K562 (cell line): ENCODE measurements at regions not wholly inside any gene's neighbourhood (a gene's known extent, or its start where the extent isn't known, plus 50 kb on each side); places are given as distances from the start of the nearest gene placed in this dataset.

ENCODE experiments used
- ATAC-seq: fragments of 200-7000 bp; cut with Tn5 transposase; 3 replicates; pipeline ENCODE4 v1.9.1; 2020; ENCODE audit warnings: moderate library complexity
- BruUV-seq: library from RNA; stranded (reverse); fragments of 400-500 nt; replicated peaks from 2 replicates; lab custom pipeline; 2021; lab: Mats Ljungman, UMichigan
- CTCF ChIA-PET: fragments of 300-600 bp; formaldehyde crosslinking; extraction: SDS; loops from one replicate; lab custom pipeline; 2021; ENCODE audit warnings: low intra/inter-chr PET ratio; lab: Yijun Ruan, JAX
- POLR2A ChIA-PET: fragments of 300-600, 350-650 bp; sonication (Branson Sonifier 250); formaldehyde crosslinking; extraction: SDS; loops from one replicate; lab custom pipeline; 2021; ENCODE audit warnings: antibody characterized with exemption, inconsistent platforms; lab: Yijun Ruan, JAX
- DNase-seq, 4 experiments: peaks; one replicate each; pipeline versions ENCODE4 v3.0.0 to v3.0.0-alpha.2; 2011 to 2018; ENCODE audit warnings: low spot score in 3 of 4, mixed read lengths in 3 of 4; ENCODE audit errors: extremely low read depth in 1 of 4
- FAIRE-seq: peaks from 2 replicates; lab custom pipeline; 2011; peaks lifted over from hg19 to GRCh38; lab: Jason Lieb, UNC
- H2AFZ ChIP-seq: 2 replicates; pipeline ENCODE4 v1.6.0; 2011; ENCODE audit warnings: low read depth, low read length, control low read depth, inconsistent platforms
- H3K27ac ChIP-seq: fragments of 200-600 bp; 3 replicates; pipeline ENCODE4 v1.8.0; 2011; ENCODE audit warnings: low read depth, mild to moderate bottlenecking, control low read depth, inconsistent platforms, low read length, moderate library complexity, mixed read lengths; ENCODE audit errors: extremely low read depth
- H3K27me3 ChIP-seq, 2 experiments: fragments of 300-600 bp in 1 of 2; 2 replicates in 1 of 2; 3 replicates in 1 of 2; pipeline versions ENCODE4 v1.6.0 to v1.8.0; 2011; ENCODE audit warnings: inconsistent platforms in 2 of 2, low read length in 2 of 2, mild to moderate bottlenecking in 1 of 2, mixed read lengths in 1 of 2, moderate library complexity in 1 of 2; ENCODE audit not compliant: control insufficient read depth in 2 of 2, insufficient read depth in 2 of 2
- H3K36me3 ChIP-seq: fragments of 300-600 bp; 3 replicates; pipeline ENCODE4 v1.8.0; 2011; ENCODE audit warnings: mild to moderate bottlenecking, low read length, inconsistent platforms; ENCODE audit not compliant: control insufficient read depth, insufficient read depth
- H3K4me1 ChIP-seq, 2 experiments: fragments of 200-600 bp in 1 of 2; replicated peaks in 1 of 2; 2 replicates in 1 of 2; 3 replicates in 1 of 2; pipeline versions ENCODE4 v1.5.1 to v1.8.0; 2011; ENCODE audit warnings: inconsistent platforms in 2 of 2, low read length in 2 of 2, mild to moderate bottlenecking in 1 of 2, mixed read lengths in 1 of 2, moderate library complexity in 1 of 2; ENCODE audit not compliant: control insufficient read depth in 2 of 2, insufficient read depth in 2 of 2
- H3K4me2 ChIP-seq: 2 replicates; pipeline ENCODE4 v1.6.1; 2011; ENCODE audit warnings: low read length, control low read depth, inconsistent platforms, mixed read lengths; ENCODE audit not compliant: insufficient read depth
- H3K4me3 ChIP-seq: fragments of 200-600 bp; sonication (generic), shearing (Covaris generic); 2 replicates; pipeline ENCODE4 v1.5.1; 2016; ENCODE audit warnings: control low read depth, inconsistent platforms
- H3K79me2 ChIP-seq: fragments of 200-600 bp; 3 replicates; pipeline ENCODE4 v1.8.0; 2011; ENCODE audit warnings: low read length, inconsistent platforms; ENCODE audit not compliant: control insufficient read depth, insufficient read depth
- H3K9ac ChIP-seq, 2 experiments: 2 replicates each; pipeline versions ENCODE4 v1.6.0 to v1.6.1; 2011; ENCODE audit warnings: low read depth in 2 of 2, low read length in 2 of 2, control low read depth in 1 of 2, inconsistent platforms in 1 of 2, mild to moderate bottlenecking in 1 of 2, mixed read lengths in 1 of 2; ENCODE audit not compliant: insufficient read depth in 1 of 2
- H3K9me1 ChIP-seq: one replicate; pipeline ENCODE4 v1.6.0; 2011; ENCODE audit warnings: inconsistent platforms, mild to moderate bottlenecking, low read length, moderate library complexity; ENCODE audit not compliant: control insufficient read depth, insufficient read depth
- H3K9me3 ChIP-seq: replicated peaks from 2 replicates; pipeline ENCODE4 v1.5.1; 2011; ENCODE audit warnings: low read depth, low read length, inconsistent platforms; ENCODE audit not compliant: control insufficient read depth, insufficient read depth
- H4K20me1 ChIP-seq: replicated peaks from 2 replicates; pipeline ENCODE4 v1.6.1; 2011; ENCODE audit warnings: low read length, inconsistent platforms, mixed read lengths; ENCODE audit not compliant: control insufficient read depth, insufficient read depth
- ASH1L ChIP-seq: fragments of 450-650 bp; IDR thresholded peaks from 2 replicates; pipeline ENCODE4 v1.6.1; 2018; ENCODE audit warnings: borderline replicate concordance, mild to moderate bottlenecking, low read depth; ENCODE audit not compliant: partially characterized antibody
- ATF1 ChIP-seq, 2 experiments: fragments of 450-650 bp in 1 of 2; IDR thresholded peaks; 2 replicates each; pipeline ENCODE4 v1.6.1; 2016; ENCODE audit warnings: missing compliant biosample characterization in 1 of 2, missing genetic modification characterization in 1 of 2
- FOXA3 ChIP-seq, 2 experiments: fragments of 450-650 bp in 1 of 2; sonication (generic) in 1 of 2; formaldehyde crosslinking; IDR thresholded peaks in 1 of 2; conservative IDR thresholded peaks in 1 of 2; 2 replicates each; pipeline versions ENCODE4 v1.4.0 to v1.8.0; 2020 to 2022; ENCODE audit warnings: mild to moderate bottlenecking in 2 of 2, missing genetic modification reagents in 1 of 2
- KLF16 ChIP-seq: IDR thresholded peaks from 2 replicates; pipeline ENCODE4 v1.6.1; 2016; ENCODE audit warnings: antibody characterized with exemption
- NR2C2 ChIP-seq, 2 experiments: fragments of 200-800 bp in 1 of 2; sonication (Bioruptor generic) in 1 of 2; sonication (generic) in 1 of 2; formaldehyde crosslinking in 1 of 2; IDR thresholded peaks; 2 replicates each; pipeline versions ENCODE4 v1.6.1 to v1.8.0; 2016 to 2022; ENCODE audit warnings: mild to moderate bottlenecking in 1 of 2, missing compliant biosample characterization in 1 of 2, missing genetic modification characterization in 1 of 2, missing genetic modification reagents in 1 of 2
- RAD21 ChIP-seq, 2 experiments: fragments of 250-450 bp in 1 of 2; fragments of 450-650 bp in 1 of 2; sonication (Bioruptor Pico) in 1 of 2; formaldehyde crosslinking in 1 of 2; IDR thresholded peaks in 1 of 2; conservative IDR thresholded peaks in 1 of 2; 2 replicates each; pipeline versions ENCODE4 v1.4.0 to v1.8.0; 2020 to 2022; ENCODE audit warnings: mild to moderate bottlenecking in 2 of 2, moderate library complexity in 1 of 2
- RCOR1 ChIP-seq, 2 experiments: IDR thresholded peaks; 2 replicates each; pipeline ENCODE4 v1.6.1; 2012; ENCODE audit warnings: low read depth in 2 of 2, low read length in 2 of 2, borderline replicate concordance in 1 of 2, improper control_type of control experiment in 1 of 2
- SMARCB1 ChIP-seq: IDR thresholded peaks from 2 replicates; pipeline ENCODE4 v1.6.1; 2011; ENCODE audit warnings: improper control_type of control experiment, low read depth; ENCODE audit not compliant: insufficient read length
- STAG1 ChIP-seq: sonication (generic); formaldehyde crosslinking; IDR thresholded peaks from 2 replicates; pipeline ENCODE4 v1.5.0; 2020; ENCODE audit warnings: missing genetic modification reagents, borderline replicate concordance
- TEAD1 ChIP-seq, 2 experiments: fragments of 450-650 bp in 1 of 2; sonication (generic) in 1 of 2; formaldehyde crosslinking; IDR thresholded peaks; 2 replicates each; pipeline versions ENCODE4 v1.4.0 to v1.8.0; 2020 to 2022; ENCODE audit warnings: mild to moderate bottlenecking in 2 of 2, missing genetic modification reagents in 1 of 2
- ZNF12 ChIP-seq: sonication (generic); formaldehyde crosslinking; IDR thresholded peaks from 2 replicates; pipeline ENCODE4 v1.4.0; 2020; ENCODE audit warnings: mild to moderate bottlenecking, missing genetic modification reagents
- ZNF3 ChIP-seq: fragments of 250-450 bp; sonication (Bioruptor Pico); IDR thresholded peaks from 2 replicates; pipeline ENCODE4 v1.5.0; 2021; ENCODE audit warnings: mild to moderate bottlenecking, moderate library complexity
- WGBS: fragments of 100-300 bp; shearing (Covaris generic); methylation state at CpG from one replicate; pipeline ENCODE4 v1.1.6; 2016; ENCODE audit warnings: low coverage, mixed read lengths; ENCODE audit not compliant: insufficient coverage; ENCODE audit errors: missing lambda C conversion rate; 5-methylcytosine and 5-hydroxymethylcytosine counted together
- in situ Hi-C: fragments of 300-500 bp; cut with MboI; formaldehyde crosslinking; loops from 4 replicates; pipeline ENCODE4 v1.15.0; 2018; ENCODE audit warnings: inconsistent platforms, mixed read lengths
- intact Hi-C: fragments of 100-400 bp; cut with micrococcal nuclease; formaldehyde crosslinking; loops from 2 replicates; pipeline ENCODE4 v1.14.2; 2022
- TF ChIP-seq, protein P1 (sequence below), 2 experiments: fragments of 250-450 bp in 1 of 2; fragments of 450-650 bp in 1 of 2; sonication (Bioruptor Pico) in 1 of 2; IDR thresholded peaks; 2 replicates each; pipeline versions ENCODE4 v1.6.1 to v1.8.0; 2016 to 2021; ENCODE audit warnings: mild to moderate bottlenecking in 2 of 2, moderate library complexity in 2 of 2, missing compliant biosample characterization in 1 of 2, missing genetic modification characterization in 1 of 2
- TF ChIP-seq, protein P2 (sequence below): fragments of 450-650 bp; formaldehyde crosslinking; IDR thresholded peaks from 2 replicates; pipeline ENCODE4 v1.4.0; 2020; ENCODE audit warnings: mild to moderate bottlenecking, moderate library complexity
- TF ChIP-seq, protein P3 (sequence below): sonication (generic); formaldehyde crosslinking; IDR thresholded peaks from 2 replicates; pipeline ENCODE4 v1.8.1; 2023; ENCODE audit warnings: mild to moderate bottlenecking, missing genetic modification reagents

DNA sequence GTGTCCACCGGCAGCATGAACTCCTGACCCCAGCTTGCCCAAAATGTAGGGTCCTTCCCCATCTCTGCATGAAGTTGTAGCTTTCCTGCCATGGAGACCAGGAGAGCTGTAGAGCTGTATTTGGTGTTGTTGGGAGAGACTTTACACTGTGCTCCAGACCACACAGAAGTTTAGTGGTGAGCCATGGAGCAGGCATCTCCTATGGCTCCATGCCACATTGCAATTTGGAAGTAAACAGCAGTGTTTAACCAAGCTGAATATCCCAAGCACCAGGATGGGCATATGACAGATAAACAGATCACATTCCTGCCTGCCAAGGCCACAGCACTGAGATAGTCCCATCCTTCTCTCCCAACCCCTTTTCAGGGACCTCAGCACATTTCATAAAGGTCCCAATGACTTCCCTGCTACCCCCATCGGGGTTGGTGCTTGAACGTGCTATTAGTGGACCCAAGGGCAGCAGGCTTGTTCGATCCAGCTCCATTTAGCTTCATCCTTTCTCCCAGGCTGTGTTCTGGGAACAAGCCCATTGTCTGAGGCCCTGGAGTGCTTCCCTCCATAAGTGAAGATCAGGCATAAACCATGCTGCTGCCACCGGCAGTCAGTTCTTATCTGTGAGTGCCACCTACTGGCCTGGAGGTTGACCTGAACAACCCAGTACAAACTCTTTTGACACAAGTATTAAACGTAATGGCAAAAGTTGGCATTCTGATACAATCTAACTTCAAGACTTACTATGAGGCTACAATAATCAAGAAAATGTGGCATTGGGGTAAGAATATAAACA lies 172.3 kb upstream of the ATXN7L3B start:
- peak overlapping the region; percentile 54; the same call in 1 of the 2 replicates for H3K4me2 ChIP-seq
- FAIRE-seq (peak; percentile 76), ATAC-seq (peak; percentile 95), DNase-seq (peak; percentile 35 to 61 (median 38))
- H2AFZ ChIP-seq, result peak overlapping the region; percentile 85
- POLR2A ChIA-PET, result no interaction called here
- H3K27ac ChIP-seq, result no peak overlapping the region
- no peak overlapping the region for H3K9ac ChIP-seq
- no peaks in the 10 kb centered on the region for H3K9me3 ChIP-seq
- no peaks in the 10 kb centered on the region for H3K9me1 ChIP-seq
- CTCF ChIA-PET, result no interaction called here
- H3K27me3 ChIP-seq, result no peaks in the 10 kb centered on the region
- BruUV-seq, result no TSS peak
- intact Hi-C loops (loop anchor here (1.0 kb wide), 3 partner anchors 172 to 343 kb away; partner anchors contain the start of gene ATXN7L3B), in situ Hi-C loops (no loop called here)
- no peaks in the 10 kb centered on the region for H3K4me1 ChIP-seq
- no peaks in the 10 kb centered on the region for H3K79me2 ChIP-seq
- no peak overlapping the region for H3K4me3 ChIP-seq
- H3K36me3 ChIP-seq, result no peaks in the 10 kb centered on the region
- no peaks in the 10 kb centered on the region for H4K20me1 ChIP-seq
- WGBS, result 3% methylated on average over 6 of the region's 6 CpGs
- TF ChIP-seq ATF1 (CRISPR knock-in tag; IDR thresholded peaks at IDR 0.05) (no peak), ATF1 (tag; IDR thresholded peaks at IDR 0.05) (no peak), TEAD1 (CRISPR knock-in tag; IDR thresholded peaks at IDR 0.05) (no peak), NR2C2 (CRISPR knock-in tag; IDR thresholded peaks at IDR 0.05) (no peak), NR2C2 (tag; IDR thresholded peaks at IDR 0.05) (no peak), ZNF12 (no peak), KLF16 (no peak), SMARCB1 (no peak), STAG1 (CRISPR knock-in tag) (0 out of 2 replicates have a peak, but pooled peaks have one; percentile 14), ASH1L (no peak), FOXA3 (CRISPR knock-in tag; conservative IDR thresholded peaks at IDR 0.05 in 1 of 2, IDR thresholded peaks at IDR 0.05 in 1 of 2) (no peak), RCOR1 (IDR thresholded peaks at IDR 0.05; ENCODE audit: borderline replicate concordance in 1 of 2, low read depth in 2 of 2, low read length in 2 of 2) (no peak), ZNF3 (CRISPR knock-in tag) (no peak), RAD21 (CRISPR knock-in tag; conservative IDR thresholded peaks at IDR 0.05 in 1 of 2, IDR thresholded peaks at IDR 0.05 in 1 of 2) (peak; percentile 62 to 76)
- TF ChIP-seq, protein P1, sequence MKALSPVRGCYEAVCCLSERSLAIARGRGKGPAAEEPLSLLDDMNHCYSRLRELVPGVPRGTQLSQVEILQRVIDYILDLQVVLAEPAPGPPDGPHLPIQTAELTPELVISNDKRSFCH (CRISPR knock-in tag; IDR thresholded peaks at IDR 0.05), result no peak
- TF ChIP-seq, protein P1 (tag; IDR thresholded peaks at IDR 0.05), result no peak
- TF ChIP-seq, protein P2, sequence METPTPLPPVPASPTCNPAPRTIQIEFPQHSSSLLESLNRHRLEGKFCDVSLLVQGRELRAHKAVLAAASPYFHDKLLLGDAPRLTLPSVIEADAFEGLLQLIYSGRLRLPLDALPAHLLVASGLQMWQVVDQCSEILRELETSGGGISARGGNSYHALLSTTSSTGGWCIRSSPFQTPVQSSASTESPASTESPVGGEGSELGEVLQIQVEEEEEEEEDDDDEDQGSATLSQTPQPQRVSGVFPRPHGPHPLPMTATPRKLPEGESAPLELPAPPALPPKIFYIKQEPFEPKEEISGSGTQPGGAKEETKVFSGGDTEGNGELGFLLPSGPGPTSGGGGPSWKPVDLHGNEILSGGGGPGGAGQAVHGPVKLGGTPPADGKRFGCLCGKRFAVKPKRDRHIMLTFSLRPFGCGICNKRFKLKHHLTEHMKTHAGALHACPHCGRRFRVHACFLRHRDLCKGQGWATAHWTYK (CRISPR knock-in tag), result 0 out of 2 replicates have a peak, but pooled peaks have one; percentile 24
- TF ChIP-seq, protein P3, sequence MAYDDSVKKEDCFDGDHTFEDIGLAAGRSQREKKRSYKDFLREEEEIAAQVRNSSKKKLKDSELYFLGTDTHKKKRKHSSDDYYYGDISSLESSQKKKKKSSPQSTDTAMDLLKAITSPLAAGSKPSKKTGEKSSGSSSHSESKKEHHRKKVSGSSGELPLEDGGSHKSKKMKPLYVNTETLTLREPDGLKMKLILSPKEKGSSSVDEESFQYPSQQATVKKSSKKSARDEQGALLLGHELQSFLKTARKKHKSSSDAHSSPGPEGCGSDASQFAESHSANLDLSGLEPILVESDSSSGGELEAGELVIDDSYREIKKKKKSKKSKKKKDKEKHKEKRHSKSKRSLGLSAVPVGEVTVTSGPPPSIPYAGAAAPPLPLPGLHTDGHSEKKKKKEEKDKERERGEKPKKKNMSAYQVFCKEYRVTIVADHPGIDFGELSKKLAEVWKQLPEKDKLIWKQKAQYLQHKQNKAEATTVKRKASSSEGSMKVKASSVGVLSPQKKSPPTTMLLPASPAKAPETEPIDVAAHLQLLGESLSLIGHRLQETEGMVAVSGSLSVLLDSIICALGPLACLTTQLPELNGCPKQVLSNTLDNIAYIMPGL (CRISPR knock-in tag), result no peak
